Hepatocyte (in vitro differentiated cells): ENCODE measurements at regions not wholly inside any gene's neighbourhood (a gene's known extent, or its start where the extent isn't known, plus 50 kb on each side); places are given as distances from the start of the nearest gene placed in this dataset.

ENCODE experiments used
- DNase-seq: peaks from one replicate; pipeline ENCODE4 v3.0.0-alpha.2; 2016; ENCODE audit warnings: low spot score
- H2AFZ ChIP-seq: fragments of 200-600 bp; sonication (generic); 2 replicates; pipeline ENCODE4 v1.6.0; 2016; ENCODE audit warnings: antibody characterized with exemption, mild to moderate bottlenecking
- H3K27ac ChIP-seq: fragments of 200-600 bp; sonication (generic); 2 replicates; pipeline ENCODE4 v1.5.1; 2016; ENCODE audit warnings: mild to moderate bottlenecking
- H3K27me3 ChIP-seq: fragments of 200-600 bp; sonication (generic); 2 replicates; pipeline ENCODE4 v1.6.1; 2016
- H3K36me3 ChIP-seq: fragments of 200-600 bp; sonication (generic); replicated peaks from 2 replicates; pipeline ENCODE4 v1.5.1; 2016; ENCODE audit warnings: low read depth; ENCODE audit not compliant: insufficient read depth
- H3K4me1 ChIP-seq: fragments of 200-600 bp; sonication (generic); 2 replicates; pipeline ENCODE4 v1.5.1; 2016; ENCODE audit warnings: mild to moderate bottlenecking, moderate library complexity; ENCODE audit not compliant: insufficient read depth
- H3K4me2 ChIP-seq: fragments of 200-600 bp; sonication (generic); 2 replicates; pipeline ENCODE4 v1.6.0; 2016
- H3K4me3 ChIP-seq: fragments of 200-600 bp; sonication (generic); 2 replicates; pipeline ENCODE4 v1.5.1; 2016; ENCODE audit warnings: mild to moderate bottlenecking
- H3K79me2 ChIP-seq: fragments of 200-600 bp; sonication (generic); 2 replicates; pipeline ENCODE4 v1.6.0; 2017; ENCODE audit warnings: mild to moderate bottlenecking
- H3K9me2 ChIP-seq: fragments of 200-600 bp; sonication (generic); replicated peaks from 2 replicates; pipeline ENCODE4 v1.6.0; 2017; ENCODE audit warnings: mild to moderate bottlenecking; ENCODE audit not compliant: insufficient read depth
- H3K9me3 ChIP-seq: fragments of 200-600 bp; sonication (generic); 2 replicates; pipeline ENCODE4 v1.5.1; 2016; ENCODE audit warnings: low read depth, mild to moderate bottlenecking
- H4K20me1 ChIP-seq: fragments of 200-600 bp; sonication (generic); 2 replicates; pipeline ENCODE4 v1.6.0; 2016; ENCODE audit warnings: mild to moderate bottlenecking; ENCODE audit not compliant: insufficient read depth, poor library complexity, severe bottlenecking
- CTCF ChIP-seq: fragments of 200-600 bp; sonication (generic); IDR thresholded peaks from 2 replicates; pipeline ENCODE4 v1.5.1; 2016; ENCODE audit warnings: antibody characterized with exemption, mild to moderate bottlenecking; ENCODE audit not compliant: poor library complexity
- EZH2 ChIP-seq: fragments of 200-600 bp; sonication (generic); IDR thresholded peaks from 2 replicates; pipeline ENCODE4 v1.6.1; 2016; ENCODE audit warnings: antibody characterized with exemption, mild to moderate bottlenecking, borderline replicate concordance
- EZH2phosphoT487 ChIP-seq: fragments of 200-600 bp; sonication (generic); IDR thresholded peaks from one replicate; pipeline ENCODE4 v1.6.1; 2018; ENCODE audit warnings: antibody characterized with exemption, mild to moderate bottlenecking, low read depth, moderate library complexity; ENCODE audit not compliant: unreplicated experiment, severe bottlenecking
- WGBS: methylation state at CpG from one replicate; pipeline ENCODE4 v1.1.6; 2016; ENCODE audit warnings: low lambda C conversion rate; ENCODE audit errors: missing lambda C conversion rate; 5-methylcytosine and 5-hydroxymethylcytosine counted together

- H4K20me1 ChIP-seq: peaks cover 4% of the 10 kb centered on the region
- WGBS: 90% methylated on average over 3 of the region's 3 CpGs
- H3K27ac ChIP-seq: no peak overlapping the region
- no peak for DNase-seq
- H2AFZ ChIP-seq: no peak overlapping the region
- no peaks in the 10 kb centered on the region for H3K27me3 ChIP-seq
- no peaks in the 10 kb centered on the region for H3K9me2 ChIP-seq
- H3K4me2 ChIP-seq: no peak overlapping the region
- H3K79me2 ChIP-seq: peaks cover 85% of the 10 kb centered on the region
- peaks cover 18% of the 10 kb centered on the region for H3K4me1 ChIP-seq
- TF ChIP-seq CTCF: no peak
- no peak for TF ChIP-seq EZH2phosphoT487
- TF ChIP-seq EZH2: no peak
- no peaks in the 10 kb centered on the region for H3K9me3 ChIP-seq
- no peak overlapping the region for H3K4me3 ChIP-seq
- H3K36me3 ChIP-seq: no peaks in the 10 kb centered on the region
Measured at GRCh38 chr14:71411285-71411595, 504.0 kb downstream of the PCNX1 start.

GRCh38 chr14:71411738-71412137 is 504.5 kb downstream of the PCNX1 start:
- TF ChIP-seq CTCF (no peak), EZH2 (no peak), EZH2phosphoT487 (no peak)
- WGBS: 95% methylated on average over 3 of the region's 3 CpGs
- peaks cover 4% of the 10 kb centered on the region for H4K20me1 ChIP-seq
- no peaks in the 10 kb centered on the region for H3K36me3 ChIP-seq
- peaks cover 84% of the 10 kb centered on the region for H3K79me2 ChIP-seq
- no peak overlapping the region for H2AFZ ChIP-seq
- no peaks in the 10 kb centered on the region for H3K27me3 ChIP-seq
- H3K9me3 ChIP-seq: no peaks in the 10 kb centered on the region
- H3K4me1 ChIP-seq: peaks cover 18% of the 10 kb centered on the region
- H3K9me2 ChIP-seq: no peaks in the 10 kb centered on the region
- no peak overlapping the region for H3K4me3 ChIP-seq
- H3K27ac ChIP-seq: no peak overlapping the region
- DNase-seq: no peak
- no peak overlapping the region for H3K4me2 ChIP-seq

GRCh38 chr14:71414631-71415403 is 507.6 kb downstream of the PCNX1 start:
- H3K9me2 ChIP-seq: no peaks in the 10 kb centered on the region
- no peak for DNase-seq
- peaks cover 18% of the 10 kb centered on the region for H3K4me1 ChIP-seq
- no peaks in the 10 kb centered on the region for H3K9me3 ChIP-seq
- peaks cover 57% of the 10 kb centered on the region for H3K79me2 ChIP-seq
- H3K4me3 ChIP-seq: no peak overlapping the region
- TF ChIP-seq CTCF (no peak), EZH2phosphoT487 (no peak)
- no peaks in the 10 kb centered on the region for H3K36me3 ChIP-seq
- no peaks in the 10 kb centered on the region for H3K27me3 ChIP-seq
- no peak overlapping the region for H3K27ac ChIP-seq
- no peak overlapping the region for H3K4me2 ChIP-seq
- WGBS: 70% methylated on average over 5 of the region's 5 CpGs
- H2AFZ ChIP-seq: no peak overlapping the region
- H4K20me1 ChIP-seq: peaks cover 3% of the 10 kb centered on the region

- Histone ChIP-seq H3K4me2 (no peak overlapping the region), H3K4me3 (no peak overlapping the region), H3K9me3 (no peaks in the 10 kb centered on the region), H3K27me3 (no peaks in the 10 kb centered on the region), H3K79me2 (peaks cover 56% of the 10 kb centered on the region), H3K9me2 (no peaks in the 10 kb centered on the region), H4K20me1 (no peaks in the 10 kb centered on the region), H3K27ac (no peak overlapping the region), H3K4me1 (peaks cover 18% of the 10 kb centered on the region), H2AFZ (no peak overlapping the region), H3K36me3 (no peaks in the 10 kb centered on the region)
- WGBS: 67% methylated on average over 1 of the region's 1 CpG
- TF ChIP-seq CTCF (no peak), EZH2 (no peak), EZH2phosphoT487 (no peak)
- no peak for DNase-seq
Measured at GRCh38 chr14:71415404-71415690, 508.1 kb downstream of the PCNX1 start.
